ENCODE measurements at regions not wholly inside any gene's neighbourhood (a gene's known extent, or its start where the extent isn't known, plus 50 kb on each side); places are given as distances from the start of the nearest gene placed in this dataset.

DNA sequence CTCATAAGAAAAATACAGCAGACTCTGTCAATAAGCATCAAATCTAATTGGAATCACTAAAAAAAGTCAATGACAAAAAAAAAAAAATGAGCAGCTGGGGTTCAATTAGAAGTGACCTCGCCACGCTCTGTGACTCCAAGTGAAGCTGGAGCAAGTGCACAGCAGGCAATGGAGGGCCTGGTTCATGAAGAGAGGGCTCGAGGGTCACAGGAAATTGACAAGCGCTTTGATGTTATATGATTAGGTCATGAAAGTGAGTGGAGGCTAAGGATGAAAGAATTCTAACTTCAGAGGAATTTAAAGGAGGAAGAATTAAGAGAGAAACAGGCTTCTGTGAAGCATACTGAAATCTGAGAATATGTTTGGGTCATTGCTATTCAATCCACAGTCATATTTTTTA, 85.4 kb upstream of the TMEM18 start:
- TF ChIP-seq, protein P1, sequence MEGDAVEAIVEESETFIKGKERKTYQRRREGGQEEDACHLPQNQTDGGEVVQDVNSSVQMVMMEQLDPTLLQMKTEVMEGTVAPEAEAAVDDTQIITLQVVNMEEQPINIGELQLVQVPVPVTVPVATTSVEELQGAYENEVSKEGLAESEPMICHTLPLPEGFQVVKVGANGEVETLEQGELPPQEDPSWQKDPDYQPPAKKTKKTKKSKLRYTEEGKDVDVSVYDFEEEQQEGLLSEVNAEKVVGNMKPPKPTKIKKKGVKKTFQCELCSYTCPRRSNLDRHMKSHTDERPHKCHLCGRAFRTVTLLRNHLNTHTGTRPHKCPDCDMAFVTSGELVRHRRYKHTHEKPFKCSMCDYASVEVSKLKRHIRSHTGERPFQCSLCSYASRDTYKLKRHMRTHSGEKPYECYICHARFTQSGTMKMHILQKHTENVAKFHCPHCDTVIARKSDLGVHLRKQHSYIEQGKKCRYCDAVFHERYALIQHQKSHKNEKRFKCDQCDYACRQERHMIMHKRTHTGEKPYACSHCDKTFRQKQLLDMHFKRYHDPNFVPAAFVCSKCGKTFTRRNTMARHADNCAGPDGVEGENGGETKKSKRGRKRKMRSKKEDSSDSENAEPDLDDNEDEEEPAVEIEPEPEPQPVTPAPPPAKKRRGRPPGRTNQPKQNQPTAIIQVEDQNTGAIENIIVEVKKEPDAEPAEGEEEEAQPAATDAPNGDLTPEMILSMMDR (conservative IDR thresholded peaks at IDR 0.05): no peak
- peaks cover 41% of the 10 kb centered on the region for H3K4me1 Mint-ChIP-seq

DNA sequence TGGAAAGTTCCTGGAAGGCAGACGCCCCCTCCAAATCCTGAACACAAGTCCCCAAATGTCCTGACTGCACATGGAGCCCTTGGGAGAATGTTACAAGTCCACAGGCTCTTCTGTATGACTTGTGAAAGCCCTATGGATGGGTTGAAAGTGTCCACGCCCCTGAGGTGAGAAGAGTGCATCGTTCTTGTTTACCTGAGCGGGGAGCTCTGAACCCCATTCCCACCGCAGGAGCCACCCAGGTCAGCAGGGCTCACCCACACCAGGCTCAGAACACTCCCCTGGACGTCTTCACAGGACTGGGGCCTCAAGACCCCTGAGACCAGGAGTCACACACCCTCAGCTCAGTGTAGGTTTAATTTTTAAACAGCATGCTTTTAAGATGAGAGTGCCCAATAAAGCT, 84.2 kb upstream of the TMEM18 start:
- H3K4me3 Mint-ChIP-seq: no peak overlapping the region
- peaks cover 37% of the 10 kb centered on the region for H3K4me1 Mint-ChIP-seq
- H3K27ac Mint-ChIP-seq (ENCODE audit: unreplicated experiment): no peak overlapping the region
- no peaks in the 10 kb centered on the region for H3K36me3 Mint-ChIP-seq (ENCODE audit: low read depth)
- DNase-seq (ENCODE audit: low read depth, low spot score): no peak
- TF ChIP-seq, protein P1 (conservative IDR thresholded peaks at IDR 0.05): no peak
- no peaks in the 10 kb centered on the region for H3K9me3 Mint-ChIP-seq
- no peaks in the 10 kb centered on the region for H3K27me3 Mint-ChIP-seq (ENCODE audit: low read depth)

More for the DNA sequence above, 85.4 kb upstream of the TMEM18 start:
- Mint-ChIP-seq H3K9me3 (peaks cover 3% of the 10 kb centered on the region), H3K36me3 (ENCODE audit: low read depth) (no peaks in the 10 kb centered on the region), H3K4me3 (peak overlapping the region; percentile 36), H3K27ac (ENCODE audit: unreplicated experiment) (no peak overlapping the region), H3K27me3 (ENCODE audit: low read depth) (no peaks in the 10 kb centered on the region)
- DNase-seq (ENCODE audit: low read depth, low spot score): no peak

DNA sequence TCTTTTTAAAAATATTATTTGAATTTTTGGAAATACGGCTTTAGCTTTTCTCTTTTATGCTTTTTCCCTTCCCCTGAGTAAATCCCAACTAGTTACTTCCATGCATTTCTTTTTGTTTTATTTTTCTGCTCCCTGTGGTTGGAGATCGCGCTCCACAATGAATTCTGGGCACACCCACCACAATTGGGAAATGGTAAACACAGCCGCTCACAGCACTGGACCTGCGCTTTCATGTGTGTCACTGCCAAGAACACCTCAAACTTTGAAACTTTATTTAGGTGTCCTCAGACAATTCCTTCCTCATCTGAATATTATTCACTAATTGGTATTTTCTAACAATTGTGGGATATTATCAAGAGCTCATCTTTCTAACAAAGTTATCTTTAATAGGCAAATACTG, 82.8 kb upstream of the TMEM18 start:
- H3K9me3 Mint-ChIP-seq: no peaks in the 10 kb centered on the region
- H3K36me3 Mint-ChIP-seq (ENCODE audit: low read depth): no peaks in the 10 kb centered on the region
- H3K27me3 Mint-ChIP-seq (ENCODE audit: low read depth): no peaks in the 10 kb centered on the region
- no peak overlapping the region for H3K27ac Mint-ChIP-seq (ENCODE audit: unreplicated experiment)
- H3K4me1 Mint-ChIP-seq: peaks cover 37% of the 10 kb centered on the region
- no peak for DNase-seq (ENCODE audit: low read depth, low spot score)
- TF ChIP-seq, protein P1 (conservative IDR thresholded peaks at IDR 0.05): no peak
- no peak overlapping the region for H3K4me3 Mint-ChIP-seq

DNA sequence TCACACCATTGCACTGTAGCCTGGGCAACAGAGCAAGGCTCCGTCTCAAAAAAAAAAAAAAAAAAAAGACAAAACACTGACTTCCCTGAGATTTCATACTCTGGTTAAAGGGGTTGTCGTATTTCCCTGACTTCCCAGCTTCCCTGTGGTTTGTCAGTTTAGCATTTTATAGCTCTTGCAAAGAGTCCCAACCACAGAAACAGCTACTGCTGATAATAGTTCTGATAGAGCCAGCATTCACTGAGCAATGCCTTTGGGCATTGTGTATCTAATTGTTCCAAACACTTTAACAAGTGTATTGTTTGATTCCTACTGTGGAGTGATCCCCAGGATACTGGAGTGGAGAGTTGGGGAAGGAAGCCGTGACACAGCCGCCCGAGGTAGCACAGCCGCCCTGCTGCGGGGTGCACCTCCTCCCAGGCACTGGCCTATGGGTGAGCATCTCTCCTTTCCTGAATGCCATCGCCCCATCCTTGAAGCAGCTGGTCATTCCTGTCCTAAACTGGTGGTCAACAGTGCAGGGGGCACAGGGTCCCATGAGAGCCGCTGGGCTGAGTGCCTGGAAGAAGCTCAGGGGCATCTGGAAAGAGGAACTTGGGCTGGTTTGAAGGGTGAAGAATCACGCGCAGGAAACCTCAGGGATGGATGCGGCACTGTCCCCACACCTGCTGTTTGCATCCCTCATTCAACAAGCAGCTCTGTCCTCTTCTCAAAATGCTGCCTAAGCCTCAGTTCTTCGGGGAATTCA, 81.0 kb upstream of the TMEM18 start:
- no peaks in the 10 kb centered on the region for H3K9me3 Mint-ChIP-seq
- TF ChIP-seq, protein P1 (conservative IDR thresholded peaks at IDR 0.05): no peak
- no peak for DNase-seq (ENCODE audit: low read depth, low spot score)
- no peak overlapping the region for H3K4me3 Mint-ChIP-seq
- H3K4me1 Mint-ChIP-seq: peaks cover 34% of the 10 kb centered on the region
- H3K36me3 Mint-ChIP-seq (ENCODE audit: low read depth): no peaks in the 10 kb centered on the region
- no peaks in the 10 kb centered on the region for H3K27me3 Mint-ChIP-seq (ENCODE audit: low read depth)
- no peak overlapping the region for H3K27ac Mint-ChIP-seq (ENCODE audit: unreplicated experiment)

DNA sequence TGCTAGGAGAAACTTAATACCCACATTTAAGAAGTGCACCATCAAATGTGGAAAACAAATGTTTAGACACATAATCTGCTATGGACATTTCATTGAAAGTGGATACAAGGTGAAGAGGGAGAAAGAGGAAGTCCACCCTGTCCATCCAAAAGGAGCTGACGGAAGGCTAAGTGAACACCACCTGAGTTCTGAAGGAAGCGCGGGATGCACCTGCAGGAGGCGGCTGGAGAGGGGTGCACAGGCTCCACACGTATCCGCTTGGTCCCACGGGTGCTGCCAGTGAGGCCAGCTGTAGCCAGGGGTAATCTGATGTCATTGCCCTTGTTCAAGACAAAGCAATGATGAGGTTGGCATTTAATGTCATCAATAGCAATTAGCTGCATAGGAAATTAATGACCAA, 75.9 kb upstream of the TMEM18 start:
- no peaks in the 10 kb centered on the region for H3K9me3 Mint-ChIP-seq
- no peaks in the 10 kb centered on the region for H3K27me3 Mint-ChIP-seq (ENCODE audit: low read depth)
- peaks cover 5% of the 10 kb centered on the region for H3K36me3 Mint-ChIP-seq (ENCODE audit: low read depth)
- H3K4me1 Mint-ChIP-seq: peaks cover 7% of the 10 kb centered on the region
- no peak overlapping the region for H3K27ac Mint-ChIP-seq (ENCODE audit: unreplicated experiment)
- DNase-seq (ENCODE audit: low read depth, low spot score): no peak
- no peak overlapping the region for H3K4me3 Mint-ChIP-seq
- TF ChIP-seq, protein P1 (conservative IDR thresholded peaks at IDR 0.05): no peak

Measured in neural crest cell (in vitro differentiated cells).